ENCODE measurements at regions not wholly inside any gene's neighbourhood (a gene's known extent, or its start where the extent isn't known, plus 50 kb on each side); places are given as distances from the start of the nearest gene placed in this dataset.

- no peak for DNase-seq
Observed at GRCh38 chr6:132974122-132974521, 159.8 kb downstream of the RPS12 start.

- no peak for DNase-seq
Observed at GRCh38 chr6:132977413-132977812, 163.0 kb downstream of the RPS12 start.

- DNase-seq = no peak
Observed at GRCh38 chr6:132978685-132979084, 164.3 kb downstream of the RPS12 start.

DNA sequence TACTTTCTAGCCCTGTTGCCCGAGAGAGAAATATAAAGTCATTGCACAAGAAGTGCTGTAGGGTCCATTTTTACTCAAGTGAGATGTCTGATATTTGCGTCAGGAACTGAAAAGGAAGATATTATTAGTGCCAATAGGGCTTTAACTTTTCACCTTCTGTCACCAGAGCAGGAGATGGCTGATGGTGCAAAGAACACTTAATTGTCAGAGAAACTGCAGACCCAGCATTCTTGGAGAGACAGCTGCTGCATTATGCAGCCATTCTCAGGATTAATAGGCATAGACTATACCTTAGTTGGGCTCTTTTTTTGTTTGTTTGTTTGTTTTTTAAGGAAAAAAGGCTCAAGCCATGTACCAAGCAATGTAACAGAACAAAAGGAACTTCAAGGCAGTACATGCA is 179.4 kb downstream of the RPS12 start:
- DNase-seq = no peak

GRCh38 chr6:132995009-132995408 is 180.6 kb downstream of the RPS12 start:
- no peak for DNase-seq

DNA sequence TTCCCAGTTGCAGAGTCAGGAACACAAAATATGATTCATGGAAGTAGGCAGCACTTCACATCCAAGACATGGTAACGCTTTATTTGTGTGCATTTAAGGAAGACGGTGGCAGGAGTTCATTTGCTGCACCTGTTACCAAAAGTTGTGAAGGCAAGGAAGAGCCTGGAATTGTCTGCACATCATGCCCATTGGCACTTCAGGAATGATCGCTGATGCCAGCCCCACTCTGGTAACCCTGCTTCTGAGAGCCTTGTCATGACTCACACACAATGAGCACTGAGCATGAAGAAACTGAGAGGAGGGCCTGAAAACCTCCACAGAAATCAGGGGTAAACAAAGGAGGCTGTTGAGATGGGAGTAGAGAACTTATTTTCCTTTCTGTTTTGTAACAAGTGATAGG is 181.1 kb downstream of the RPS12 start:
- DNase-seq = no peak

DNA sequence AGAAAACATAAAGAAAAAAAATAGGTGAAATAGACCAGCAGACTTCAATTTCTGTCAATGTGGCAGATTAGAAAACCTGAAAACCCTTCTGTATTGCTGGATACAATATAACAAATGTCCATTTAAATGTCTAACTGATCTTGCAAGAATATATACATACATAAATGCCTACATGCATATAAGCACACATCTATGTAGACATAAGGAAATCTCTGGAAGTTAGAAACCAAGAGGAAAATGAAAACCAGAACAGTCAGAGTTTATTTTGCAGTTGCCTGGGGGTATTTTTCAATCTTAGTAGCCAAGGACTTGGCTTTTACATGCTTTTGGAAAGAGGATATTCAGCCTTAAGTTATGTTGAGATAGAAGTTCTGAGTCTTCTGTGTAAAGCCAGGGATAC is 184.0 kb downstream of the RPS12 start:
- no peak for DNase-seq

- DNase-seq = no peak
Observed at GRCh38 chr6:133001040-133001565, 186.7 kb downstream of the RPS12 start.

DNA sequence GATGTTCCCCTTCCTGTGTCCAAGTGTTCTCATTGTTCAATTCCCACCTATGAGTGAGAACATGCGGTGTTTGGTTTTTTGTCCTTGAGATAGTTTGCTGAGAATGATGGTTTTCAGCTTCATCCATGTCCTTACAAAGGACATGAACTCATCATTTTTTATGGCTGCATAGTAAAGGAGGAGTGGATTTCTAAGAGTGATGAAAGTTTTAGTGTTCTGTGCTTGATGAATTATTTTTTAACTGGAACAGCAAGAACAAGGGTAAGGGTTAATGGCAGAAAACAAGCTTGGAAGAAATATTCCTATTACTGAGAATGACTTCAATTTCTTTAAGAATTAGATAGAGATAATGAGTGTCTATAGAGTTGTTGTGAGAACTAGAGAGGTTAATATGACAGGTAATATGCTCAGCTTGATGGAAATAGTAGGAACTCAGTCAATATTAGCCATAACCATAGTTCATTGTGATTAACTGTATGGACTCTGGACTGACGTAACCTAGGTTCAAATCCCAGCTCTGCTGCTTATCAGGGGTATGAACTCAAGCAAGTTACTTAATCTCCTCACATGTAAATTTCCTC is 190.0 kb downstream of the RPS12 start:
- DNase-seq = no peak

DNA sequence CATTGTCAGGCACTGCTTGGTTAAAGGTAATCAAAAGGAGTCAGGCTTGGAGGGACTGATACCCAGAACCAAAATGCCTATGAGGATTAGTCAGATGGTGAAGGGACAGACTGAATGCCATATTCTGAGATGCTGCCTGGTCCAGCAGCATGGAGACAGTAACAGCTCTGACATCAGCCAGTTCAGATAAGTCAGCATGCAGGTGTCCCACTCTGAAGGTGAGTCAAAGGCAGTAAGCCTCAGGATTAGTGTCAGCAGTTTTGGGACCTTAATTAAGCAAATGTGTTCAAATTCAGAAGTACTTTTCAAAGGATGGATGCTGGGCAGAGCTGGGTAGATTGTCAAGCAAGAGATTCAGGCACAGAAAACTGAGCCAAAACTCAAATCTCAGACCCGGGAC is 198.4 kb downstream of the RPS12 start:
- no peak for DNase-seq

DNA sequence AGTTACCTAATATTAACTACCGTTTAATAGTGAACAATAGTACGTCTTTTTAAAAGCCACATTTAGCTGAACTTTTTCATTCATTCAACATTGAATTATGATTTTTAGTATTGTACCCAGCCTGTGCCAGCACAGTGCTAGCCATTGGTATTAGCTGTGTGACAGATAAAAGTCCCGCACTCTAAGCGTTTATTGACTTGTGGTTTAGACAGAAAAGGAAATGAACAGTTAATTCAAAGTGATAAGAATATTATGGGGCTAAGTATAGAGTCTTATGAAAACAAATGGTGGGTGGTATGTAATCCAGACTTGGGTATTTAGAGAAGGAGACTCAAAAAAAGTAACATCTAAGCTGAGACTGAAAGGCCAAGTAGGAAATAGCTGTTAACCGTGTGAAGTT is 202.3 kb downstream of the RPS12 start:
- DNase-seq = no peak

DNA sequence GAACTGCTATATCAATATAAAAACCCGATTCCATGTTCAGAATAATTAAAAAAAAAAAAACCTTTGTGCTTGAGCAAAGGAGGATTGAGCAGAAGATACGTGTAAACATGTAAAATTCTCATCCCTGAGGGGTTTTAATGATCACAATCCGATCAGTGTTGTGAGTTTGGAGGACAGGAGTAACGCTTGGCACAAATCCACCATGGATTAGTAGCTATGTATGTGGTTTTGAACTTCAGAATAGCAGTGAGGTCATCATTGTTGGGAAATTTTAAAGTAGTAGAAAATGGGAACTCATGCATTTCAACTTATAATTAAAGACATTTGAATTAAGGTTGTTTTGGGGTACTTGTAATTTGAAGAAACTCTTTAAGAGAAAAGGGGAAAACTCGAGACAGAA is 203.2 kb downstream of the RPS12 start:
- DNase-seq = no peak

GRCh38 chr6:133026705-133027104 is 212.3 kb downstream of the RPS12 start:
- DNase-seq = no peak

DNA sequence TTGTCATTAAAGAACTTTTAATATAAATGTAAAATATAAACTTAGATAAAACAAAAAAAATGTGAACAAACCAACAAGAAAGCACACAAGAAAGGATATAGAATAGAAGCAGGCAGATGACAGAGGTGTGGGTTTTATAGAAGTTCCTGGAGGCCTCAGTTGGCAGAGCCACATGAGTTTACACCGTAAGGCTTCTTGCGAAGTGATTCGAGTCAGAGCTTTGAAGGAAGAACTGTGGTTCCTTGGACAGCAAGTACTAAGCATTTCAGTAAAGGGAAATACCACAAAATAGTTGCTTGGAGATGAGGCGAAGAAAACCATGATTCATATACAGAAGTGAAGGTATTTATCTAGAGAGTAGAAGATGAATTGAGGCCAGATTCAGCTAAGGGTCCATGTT is 207.9 kb upstream of the EYA4 start:
- DNase-seq = no peak

- no peak for DNase-seq
Observed at GRCh38 chr6:133034509-133035206, 206.5 kb upstream of the EYA4 start.

DNA sequence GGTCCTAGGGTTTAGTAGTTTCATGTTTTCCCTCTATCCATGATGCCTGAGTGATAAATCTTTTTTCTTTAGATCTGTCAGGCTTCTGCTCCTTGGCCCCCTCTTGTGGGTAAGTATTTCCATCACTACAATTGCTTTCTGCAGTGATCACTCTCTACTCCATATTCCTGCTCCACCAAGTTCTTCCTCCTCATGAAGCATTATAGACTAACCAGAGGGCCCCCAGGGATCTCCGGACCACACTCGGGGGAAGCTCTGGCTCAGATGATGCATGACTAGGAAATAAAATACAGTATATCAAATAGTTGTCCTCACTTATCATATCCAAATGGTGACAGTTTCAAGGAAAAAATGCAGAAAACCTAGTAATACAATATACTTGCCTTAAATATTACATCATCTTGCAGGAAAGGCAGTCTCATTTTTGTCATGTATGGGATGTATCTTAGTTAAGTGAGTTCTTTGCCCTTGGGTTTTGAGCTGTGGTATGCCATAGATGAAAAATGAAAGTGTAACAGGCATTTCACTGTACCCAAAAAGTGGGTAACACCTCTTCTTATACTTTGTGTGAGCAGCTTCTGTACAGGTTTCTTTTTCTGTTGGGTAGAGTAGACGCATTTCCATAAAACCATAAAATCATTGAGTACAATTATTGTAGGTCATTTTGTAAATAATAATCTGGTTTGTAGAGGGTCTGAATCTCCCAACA is 200.9 kb upstream of the EYA4 start:
- DNase-seq = peak in 1 of 14 donors; percentile 13

DNA sequence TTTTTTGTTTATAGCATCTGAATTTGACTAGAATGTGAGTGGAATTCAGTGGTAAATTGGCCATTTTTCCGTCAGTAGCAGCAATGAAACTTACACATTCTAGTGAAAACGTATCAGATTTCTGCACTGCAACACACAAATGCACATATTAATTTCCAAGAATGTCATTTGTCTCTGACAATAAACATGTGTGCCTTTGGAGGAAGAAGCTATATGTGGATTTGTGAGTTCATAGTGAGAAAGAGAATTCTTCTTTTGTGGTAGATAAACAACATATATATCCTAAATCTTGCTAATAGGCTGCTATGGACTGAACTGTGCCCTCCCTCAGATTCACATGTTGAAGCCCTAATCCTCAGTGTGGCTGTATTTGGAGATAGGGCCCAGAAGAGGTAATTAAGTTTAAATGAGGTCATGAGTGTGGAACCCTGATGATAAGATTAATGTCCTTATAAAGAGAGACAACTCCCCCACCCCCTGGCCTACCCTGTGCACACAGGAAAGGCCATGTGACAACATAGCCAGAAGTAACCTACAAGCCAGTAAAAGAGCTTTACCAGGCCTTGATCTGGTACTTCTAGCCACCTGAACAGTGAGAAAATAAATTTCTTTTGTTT is 200.2 kb upstream of the EYA4 start:
- no peak for DNase-seq

GRCh38 chr6:133042550-133043120 is 198.5 kb upstream of the EYA4 start:
- no peak for DNase-seq

DNA sequence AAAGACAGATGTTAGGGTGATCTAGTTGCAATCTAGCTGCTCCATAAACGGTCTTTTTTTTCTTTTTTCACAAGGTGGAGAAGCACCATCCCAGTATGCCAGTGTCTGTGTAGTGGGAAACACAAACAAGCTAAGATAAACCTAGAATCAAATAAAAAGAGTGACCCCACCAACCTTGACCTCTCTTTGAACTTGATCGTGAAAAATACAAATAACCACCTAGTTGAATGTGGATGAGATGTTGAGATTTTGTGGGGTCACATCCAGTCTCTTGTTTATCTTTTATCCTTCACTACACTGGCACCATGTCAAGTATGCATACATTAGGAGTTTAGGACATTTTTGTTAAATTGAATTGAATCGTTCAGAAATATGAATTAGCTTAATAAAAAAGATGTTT is 194.6 kb upstream of the EYA4 start:
- DNase-seq = no peak

GRCh38 chr6:133047065-133047665 is 194.0 kb upstream of the EYA4 start:
- no peak for DNase-seq

DNA sequence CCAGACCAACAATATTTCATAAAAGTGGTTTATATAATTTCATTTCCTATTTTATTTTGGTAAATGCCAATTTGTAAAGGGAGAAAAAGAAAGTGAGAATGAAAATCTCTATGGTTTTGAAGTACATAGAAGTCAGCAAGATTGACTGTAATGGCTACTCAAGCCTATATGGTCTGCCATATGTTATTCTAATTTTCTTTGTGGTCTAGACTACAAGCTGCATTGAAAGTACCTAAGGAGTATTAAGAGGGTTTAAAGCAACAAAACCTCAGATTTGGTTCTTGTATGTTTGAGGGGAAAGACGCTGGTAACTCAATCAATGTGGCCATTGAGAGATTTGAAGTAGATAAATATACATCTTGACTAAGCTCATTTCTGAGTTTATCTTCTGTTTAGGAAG is 193.5 kb upstream of the EYA4 start:
- DNase-seq = no peak

DNA sequence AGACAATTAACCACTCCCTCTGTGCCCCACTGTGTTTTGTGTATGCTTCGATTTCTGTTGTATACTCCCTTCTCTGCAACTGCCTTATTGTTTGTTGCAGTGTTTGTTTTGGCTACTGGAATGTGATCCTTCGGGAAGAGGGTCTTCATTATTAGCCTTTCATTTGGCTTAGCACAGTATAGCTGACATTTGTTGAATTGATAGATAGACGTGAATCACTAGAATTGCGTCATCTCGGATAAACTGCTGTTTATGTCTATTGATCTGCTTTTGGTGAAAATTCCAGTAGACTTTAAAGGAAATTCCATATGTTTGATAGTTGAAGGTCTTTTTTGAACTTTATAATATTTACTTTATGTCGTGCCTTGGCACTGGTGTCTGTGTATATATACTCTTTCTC is 189.9 kb upstream of the EYA4 start:
- DNase-seq = no peak

- no peak for DNase-seq
Observed at GRCh38 chr6:133052465-133052864, 188.7 kb upstream of the EYA4 start.
